ENCODE measurements at regions not wholly inside any gene's neighbourhood (a gene's known extent, or its start where the extent isn't known, plus 50 kb on each side); places are given as distances from the start of the nearest gene placed in this dataset.
"Not testable (repeated sequence)": the region's sequence is repeated elsewhere in the genome, so short reads cannot be mapped to it uniquely, and the experiment has no call there.

- no peaks in the 10 kb centered on the region for H3K27me3 ChIP-seq (ENCODE audit: insufficient read depth, low read length)
- no peaks in the 10 kb centered on the region for H3K4me1 ChIP-seq (ENCODE audit: insufficient read depth, low read length)
- H3K9ac ChIP-seq (ENCODE audit: low read depth, low read length), result no peak overlapping the region
- no peak overlapping the region for H3K4me3 ChIP-seq (ENCODE audit: low read length)
- H3K36me3 ChIP-seq (ENCODE audit: insufficient read depth, low read length), result no peaks in the 10 kb centered on the region
- 84% methylated on average over 1 of the region's 1 CpG for WGBS
- no peak overlapping the region for H3K27ac ChIP-seq (ENCODE audit: low read depth, low read length)
- no peaks in the 10 kb centered on the region for H3K9me3 ChIP-seq (ENCODE audit: insufficient read depth, low read depth, low read length)
Observed at GRCh38 chr1:220962031-220962751, 82.9 kb downstream of the HLX start.

GRCh38 chr1:220966041-220966440 lies 86.8 kb downstream of the HLX start:
- H3K27ac ChIP-seq (ENCODE audit: low read depth, low read length), result no peak overlapping the region
- H3K27me3 ChIP-seq (ENCODE audit: insufficient read depth, low read length), result no peaks in the 10 kb centered on the region
- H3K4me1 ChIP-seq (ENCODE audit: insufficient read depth, low read length), result no peaks in the 10 kb centered on the region
- no peak overlapping the region for H3K9ac ChIP-seq (ENCODE audit: low read depth, low read length)
- H3K4me3 ChIP-seq (ENCODE audit: low read length), result no peak overlapping the region
- 88% methylated on average over 2 of the region's 3 CpGs for whole genome bisulfite sequencing
- no peaks in the 10 kb centered on the region for H3K36me3 ChIP-seq (ENCODE audit: insufficient read depth, low read length)
- H3K9me3 ChIP-seq (ENCODE audit: insufficient read depth, low read depth, low read length), result no peaks in the 10 kb centered on the region

GRCh38 chr1:220966473-220966872 lies 87.2 kb downstream of the HLX start:
- H3K4me3 ChIP-seq (ENCODE audit: low read length), result no peak overlapping the region
- H3K4me1 ChIP-seq (ENCODE audit: insufficient read depth, low read length), result no peaks in the 10 kb centered on the region
- no peak overlapping the region for H3K9ac ChIP-seq (ENCODE audit: low read depth, low read length)
- no peaks in the 10 kb centered on the region for H3K9me3 ChIP-seq (ENCODE audit: insufficient read depth, low read depth, low read length)
- no peak overlapping the region for H3K27ac ChIP-seq (ENCODE audit: low read depth, low read length)
- no peaks in the 10 kb centered on the region for H3K27me3 ChIP-seq (ENCODE audit: insufficient read depth, low read length)
- H3K36me3 ChIP-seq (ENCODE audit: insufficient read depth, low read length), result no peaks in the 10 kb centered on the region

- H3K9me3 ChIP-seq (ENCODE audit: insufficient read depth, low read depth, low read length), result no peaks in the 10 kb centered on the region
- 87% methylated on average over 8 of the region's 8 CpGs for WGBS
- H3K27ac ChIP-seq (ENCODE audit: low read depth, low read length), result no peak overlapping the region
- H3K36me3 ChIP-seq (ENCODE audit: insufficient read depth, low read length), result no peaks in the 10 kb centered on the region
- no peaks in the 10 kb centered on the region for H3K27me3 ChIP-seq (ENCODE audit: insufficient read depth, low read length)
- no peak overlapping the region for H3K9ac ChIP-seq (ENCODE audit: low read depth, low read length)
- no peak overlapping the region for H3K4me3 ChIP-seq (ENCODE audit: low read length)
- H3K4me1 ChIP-seq (ENCODE audit: insufficient read depth, low read length), result no peaks in the 10 kb centered on the region
Observed at GRCh38 chr1:220966881-220967611, 87.8 kb downstream of the HLX start.

GRCh38 chr1:220967911-220968310 lies 88.7 kb downstream of the HLX start:
- H3K27me3 ChIP-seq (ENCODE audit: insufficient read depth, low read length), result no peaks in the 10 kb centered on the region
- no peaks in the 10 kb centered on the region for H3K9me3 ChIP-seq (ENCODE audit: insufficient read depth, low read depth, low read length)
- H3K4me1 ChIP-seq (ENCODE audit: insufficient read depth, low read length), result no peaks in the 10 kb centered on the region
- H3K9ac ChIP-seq (ENCODE audit: low read depth, low read length), result no peak overlapping the region
- WGBS, result 100% methylated on average over 1 of the region's 2 CpGs
- H3K4me3 ChIP-seq (ENCODE audit: low read length), result no peak overlapping the region
- no peaks in the 10 kb centered on the region for H3K36me3 ChIP-seq (ENCODE audit: insufficient read depth, low read length)
- no peak overlapping the region for H3K27ac ChIP-seq (ENCODE audit: low read depth, low read length)

- not testable (repeated sequence) for H3K27me3 ChIP-seq (ENCODE audit: insufficient read depth, low read length); H3K36me3 ChIP-seq (ENCODE audit: insufficient read depth, low read length); H3K4me1 ChIP-seq (ENCODE audit: insufficient read depth, low read length); H3K27ac ChIP-seq (ENCODE audit: low read depth, low read length); H3K9ac ChIP-seq (ENCODE audit: low read depth, low read length); H3K9me3 ChIP-seq (ENCODE audit: insufficient read depth, low read depth, low read length); H3K4me3 ChIP-seq (ENCODE audit: low read length)
- WGBS, result no CpG with 5 or more reads among the region's 2 CpGs
Observed at GRCh38 chr1:220969281-220969680, 90.0 kb downstream of the HLX start.

- Histone ChIP-seq H3K4me1 (ENCODE audit: insufficient read depth, low read length) (no peaks in the 10 kb centered on the region), H3K9ac (ENCODE audit: low read depth, low read length) (no peak overlapping the region), H3K9me3 (ENCODE audit: insufficient read depth, low read depth, low read length) (no peaks in the 10 kb centered on the region), H3K4me3 (ENCODE audit: low read length) (no peak overlapping the region), H3K27ac (ENCODE audit: low read depth, low read length) (no peak overlapping the region), H3K27me3 (ENCODE audit: insufficient read depth, low read length) (no peaks in the 10 kb centered on the region), H3K36me3 (ENCODE audit: insufficient read depth, low read length) (no peaks in the 10 kb centered on the region)
- 97% methylated on average over 4 of the region's 4 CpGs for WGBS
Observed at GRCh38 chr1:220970311-220970710, 91.1 kb downstream of the HLX start.

GRCh38 chr1:220971221-220971620 lies 92.0 kb downstream of the HLX start:
- Histone ChIP-seq H3K4me3 (ENCODE audit: low read length) (no peak overlapping the region), H3K36me3 (ENCODE audit: insufficient read depth, low read length) (no peaks in the 10 kb centered on the region), H3K9ac (ENCODE audit: low read depth, low read length) (no peak overlapping the region), H3K4me1 (ENCODE audit: insufficient read depth, low read length) (no peaks in the 10 kb centered on the region), H3K27me3 (ENCODE audit: insufficient read depth, low read length) (no peaks in the 10 kb centered on the region), H3K27ac (ENCODE audit: low read depth, low read length) (no peak overlapping the region), H3K9me3 (ENCODE audit: insufficient read depth, low read depth, low read length) (no peaks in the 10 kb centered on the region)
- WGBS, result 95% methylated on average over 4 of the region's 5 CpGs

- Histone ChIP-seq H3K9ac (ENCODE audit: low read depth, low read length) (no peak overlapping the region), H3K4me1 (ENCODE audit: insufficient read depth, low read length) (no peaks in the 10 kb centered on the region), H3K9me3 (ENCODE audit: insufficient read depth, low read depth, low read length) (no peaks in the 10 kb centered on the region), H3K4me3 (ENCODE audit: low read length) (no peak overlapping the region), H3K27ac (ENCODE audit: low read depth, low read length) (no peak overlapping the region), H3K36me3 (ENCODE audit: insufficient read depth, low read length) (no peaks in the 10 kb centered on the region), H3K27me3 (ENCODE audit: insufficient read depth, low read length) (no peaks in the 10 kb centered on the region)
- 71% methylated on average over 1 of the region's 1 CpG for WGBS
Observed at GRCh38 chr1:220974431-220974830, 95.2 kb downstream of the HLX start.

- Histone ChIP-seq H3K27ac (ENCODE audit: low read depth, low read length) (no peak overlapping the region), H3K9ac (ENCODE audit: low read depth, low read length) (no peak overlapping the region), H3K9me3 (ENCODE audit: insufficient read depth, low read depth, low read length) (no peaks in the 10 kb centered on the region), H3K27me3 (ENCODE audit: insufficient read depth, low read length) (no peaks in the 10 kb centered on the region), H3K4me1 (ENCODE audit: insufficient read depth, low read length) (no peaks in the 10 kb centered on the region), H3K36me3 (ENCODE audit: insufficient read depth, low read length) (no peaks in the 10 kb centered on the region), H3K4me3 (ENCODE audit: low read length) (no peak overlapping the region)
- WGBS, result 63% methylated on average over 3 of the region's 3 CpGs
Observed at GRCh38 chr1:220976390-220976789, 97.1 kb downstream of the HLX start.

GRCh38 chr1:220979371-220979770 lies 100.1 kb downstream of the HLX start:
- no peak overlapping the region for H3K9ac ChIP-seq (ENCODE audit: low read depth, low read length)
- H3K4me3 ChIP-seq (ENCODE audit: low read length), result no peak overlapping the region
- H3K4me1 ChIP-seq (ENCODE audit: insufficient read depth, low read length), result no peaks in the 10 kb centered on the region; the same call in 1 of the 2 replicates
- H3K27me3 ChIP-seq (ENCODE audit: insufficient read depth, low read length), result no peaks in the 10 kb centered on the region
- no peaks in the 10 kb centered on the region for H3K9me3 ChIP-seq (ENCODE audit: insufficient read depth, low read depth, low read length)
- H3K27ac ChIP-seq (ENCODE audit: low read depth, low read length), result no peak overlapping the region
- WGBS, result 88% methylated on average over 3 of the region's 3 CpGs
- H3K36me3 ChIP-seq (ENCODE audit: insufficient read depth, low read length), result no peaks in the 10 kb centered on the region

Measured in HUES64 (cell line).